Epithelial cell of proximal tubule (primary cell): ENCODE measurements at regions not wholly inside any gene's neighbourhood (a gene's known extent, or its start where the extent isn't known, plus 50 kb on each side); places are given as distances from the start of the nearest gene placed in this dataset.

ENCODE experiments used
- DNase-seq: peaks from one replicate; pipeline ENCODE4 v3.0.0-alpha.2; 2011; ENCODE audit warnings: low read depth
- H3K4me3 ChIP-seq: 2 replicates; pipeline ENCODE4 v1.5.1; 2011; ENCODE audit warnings: low read depth, mild to moderate bottlenecking, low read length
- CTCF ChIP-seq: conservative IDR thresholded peaks from 2 replicates; pipeline ENCODE4 v1.5.1; 2012; ENCODE audit warnings: low read depth, mild to moderate bottlenecking, low read length

- TF ChIP-seq CTCF, result no peak
- no peak for DNase-seq
These were observed 124.3 kb upstream of the TMTC4 start for GRCh38 chr13:100798739-100799361.

GRCh38 chr13:100797921-100798320 lies 123.3 kb upstream of the TMTC4 start:
- no peak for DNase-seq
- no peak overlapping the region for H3K4me3 ChIP-seq
- no peak for TF ChIP-seq CTCF

More at GRCh38 chr13:100798739-100799361, 124.3 kb upstream of the TMTC4 start:
- no peak overlapping the region for H3K4me3 ChIP-seq

- no peak for DNase-seq
- no peak for TF ChIP-seq CTCF
- no peak overlapping the region for H3K4me3 ChIP-seq
These were observed 121.9 kb upstream of the TMTC4 start for GRCh38 chr13:100796463-100796862.

GRCh38 chr13:100794575-100794974 lies 120.0 kb upstream of the TMTC4 start:
- TF ChIP-seq CTCF, result no peak
- DNase-seq, result no peak
- H3K4me3 ChIP-seq, result no peak overlapping the region

- no peak for TF ChIP-seq CTCF
- DNase-seq, result no peak
- H3K4me3 ChIP-seq, result no peak overlapping the region
These were observed 115.8 kb upstream of the TMTC4 start for GRCh38 chr13:100790405-100790804.

- DNase-seq, result no peak
- no peak for TF ChIP-seq CTCF
- H3K4me3 ChIP-seq, result no peak overlapping the region
These were observed 115.4 kb upstream of the TMTC4 start for GRCh38 chr13:100789968-100790367.

GRCh38 chr13:100789481-100789880 lies 114.9 kb upstream of the TMTC4 start:
- DNase-seq, result no peak
- no peak overlapping the region for H3K4me3 ChIP-seq
- no peak for TF ChIP-seq CTCF
